Loucy (cell line): ENCODE measurements at regions not wholly inside any gene's neighbourhood (a gene's known extent, or its start where the extent isn't known, plus 50 kb on each side); places are given as distances from the start of the nearest gene placed in this dataset.

Source experiments
- EZH2phosphoT487 ChIP-seq: fragments of 200-600 bp; IDR thresholded peaks from 2 replicates; pipeline ENCODE4 v1.6.1; 2018; ENCODE audit warnings: antibody characterized with exemption, mild to moderate bottlenecking, moderate library complexity, borderline replicate concordance
- TF ChIP-seq, protein P1 (sequence below): fragments of 200-600 bp; sonication (generic); conservative IDR thresholded peaks from 2 replicates; pipeline ENCODE4 v1.5.1; 2014; ENCODE audit warnings: mild to moderate bottlenecking, antibody characterized with exemption, low read length

DNA sequence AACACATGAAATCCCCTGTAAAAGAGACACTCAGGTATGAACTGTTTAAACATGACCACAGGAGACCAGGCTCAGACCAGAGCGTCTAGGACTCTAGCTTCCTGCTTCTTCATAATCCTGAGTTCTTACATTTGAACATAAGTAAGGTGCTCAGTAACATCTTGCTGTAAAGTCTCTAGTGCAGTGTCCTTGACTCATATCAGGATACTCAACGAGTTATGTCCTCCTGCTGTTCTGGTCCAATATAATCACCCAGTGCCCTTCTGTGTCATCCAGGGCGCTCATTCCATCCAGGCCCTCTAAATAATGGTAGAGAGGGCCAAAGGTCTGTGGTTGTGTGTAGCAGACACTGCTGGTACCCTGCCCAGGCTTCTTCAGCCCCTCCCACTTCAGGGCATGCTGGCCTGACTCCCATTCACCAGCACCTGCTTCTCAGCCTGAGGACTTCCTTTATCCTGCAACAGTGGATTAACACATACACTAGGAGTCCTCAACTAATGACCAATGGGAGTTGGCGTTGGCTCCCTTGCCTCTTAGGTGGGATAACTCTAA is 66.8 kb upstream of the MOCS1 start:
- TF ChIP-seq, protein P1, sequence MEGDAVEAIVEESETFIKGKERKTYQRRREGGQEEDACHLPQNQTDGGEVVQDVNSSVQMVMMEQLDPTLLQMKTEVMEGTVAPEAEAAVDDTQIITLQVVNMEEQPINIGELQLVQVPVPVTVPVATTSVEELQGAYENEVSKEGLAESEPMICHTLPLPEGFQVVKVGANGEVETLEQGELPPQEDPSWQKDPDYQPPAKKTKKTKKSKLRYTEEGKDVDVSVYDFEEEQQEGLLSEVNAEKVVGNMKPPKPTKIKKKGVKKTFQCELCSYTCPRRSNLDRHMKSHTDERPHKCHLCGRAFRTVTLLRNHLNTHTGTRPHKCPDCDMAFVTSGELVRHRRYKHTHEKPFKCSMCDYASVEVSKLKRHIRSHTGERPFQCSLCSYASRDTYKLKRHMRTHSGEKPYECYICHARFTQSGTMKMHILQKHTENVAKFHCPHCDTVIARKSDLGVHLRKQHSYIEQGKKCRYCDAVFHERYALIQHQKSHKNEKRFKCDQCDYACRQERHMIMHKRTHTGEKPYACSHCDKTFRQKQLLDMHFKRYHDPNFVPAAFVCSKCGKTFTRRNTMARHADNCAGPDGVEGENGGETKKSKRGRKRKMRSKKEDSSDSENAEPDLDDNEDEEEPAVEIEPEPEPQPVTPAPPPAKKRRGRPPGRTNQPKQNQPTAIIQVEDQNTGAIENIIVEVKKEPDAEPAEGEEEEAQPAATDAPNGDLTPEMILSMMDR, result no peak
- no peak for TF ChIP-seq EZH2phosphoT487
